Neural progenitor cell (in vitro differentiated cells): ENCODE measurements at regions not wholly inside any gene's neighbourhood (a gene's known extent, or its start where the extent isn't known, plus 50 kb on each side); places are given as distances from the start of the nearest gene placed in this dataset.

Experiments used
- DNase-seq: peaks from one replicate; pipeline ENCODE4 v3.0.0-alpha.2; 2016; ENCODE audit warnings: low spot score
- H2AFZ ChIP-seq: fragments of 200-600 bp; sonication (generic); replicated peaks from 2 replicates; pipeline ENCODE4 v1.6.1; 2016; ENCODE audit warnings: antibody characterized with exemption
- H3F3A ChIP-seq: fragments of 200-600 bp; sonication (generic); 2 replicates; pipeline ENCODE4 v1.6.1; 2016; ENCODE audit warnings: antibody characterized with exemption, low read depth
- H3K27ac ChIP-seq: fragments of 200-600 bp; sonication (generic); 2 replicates; pipeline ENCODE4 v1.5.1; 2016; ENCODE audit warnings: mild to moderate bottlenecking
- H3K27me3 ChIP-seq: fragments of 200-600 bp; sonication (generic); 2 replicates; pipeline ENCODE4 v1.6.1; 2016; ENCODE audit warnings: mild to moderate bottlenecking, moderate library complexity
- H3K36me3 ChIP-seq: fragments of 200-600 bp; sonication (generic); 2 replicates; pipeline ENCODE4 v1.5.1; 2016
- H3K4me1 ChIP-seq: fragments of 200-600 bp; sonication (generic); 2 replicates; pipeline ENCODE4 v1.6.1; 2016; ENCODE audit warnings: mixed run types
- H3K4me2 ChIP-seq: fragments of 200-600 bp; sonication (generic); 2 replicates; pipeline ENCODE4 v1.6.1; 2016
- H3K4me3 ChIP-seq: fragments of 200-600 bp; sonication (generic); 2 replicates; pipeline ENCODE4 v1.5.1; 2016
- H3K79me2 ChIP-seq: fragments of 200-600 bp; sonication (generic); 2 replicates; pipeline ENCODE4 v1.6.1; 2016; ENCODE audit warnings: low read depth
- H3K9ac ChIP-seq: fragments of 200-600 bp; sonication (generic); 2 replicates; pipeline ENCODE4 v1.6.1; 2016
- H3K9me3 ChIP-seq: fragments of 200-600 bp; sonication (generic); 2 replicates; pipeline ENCODE4 v1.5.1; 2016; ENCODE audit warnings: low read depth
- H4K20me1 ChIP-seq: fragments of 200-600 bp; sonication (generic); 2 replicates; pipeline ENCODE4 v1.6.1; 2016; ENCODE audit warnings: low read depth
- H3K27ac Mint-ChIP-seq: 3 replicates; pipeline ENCODE4 v1.8.0; 2021; ENCODE audit warnings: mixed read lengths
- H3K27me3 Mint-ChIP-seq: 2 replicates; pipeline ENCODE4 v1.8.0; 2022; ENCODE audit warnings: low read depth, mild to moderate bottlenecking, inconsistent platforms, moderate library complexity, mixed read lengths; ENCODE audit not compliant: insufficient read depth
- H3K36me3 Mint-ChIP-seq: 3 replicates; pipeline ENCODE4 v1.8.0; 2021; ENCODE audit warnings: mixed read lengths
- H3K4me1 Mint-ChIP-seq: 3 replicates; pipeline ENCODE4 v1.8.0; 2021; ENCODE audit warnings: mixed read lengths
- H3K4me3 Mint-ChIP-seq: 3 replicates; pipeline ENCODE4 v1.8.0; 2021; ENCODE audit warnings: mild to moderate bottlenecking, moderate library complexity, mixed read lengths
- H3K9me3 Mint-ChIP-seq: 3 replicates; pipeline ENCODE4 v1.8.0; 2020; ENCODE audit warnings: mixed read lengths
- CTCF ChIP-seq: fragments of 200-600 bp; sonication (generic); IDR thresholded peaks from 2 replicates; pipeline ENCODE4 v1.5.1; 2017; ENCODE audit warnings: antibody characterized with exemption, mild to moderate bottlenecking
- EZH2 ChIP-seq: fragments of 200-600 bp; sonication (generic); IDR thresholded peaks from 2 replicates; pipeline ENCODE4 v1.6.1; 2017; ENCODE audit warnings: antibody characterized with exemption, mild to moderate bottlenecking, moderate library complexity
- EZH2phosphoT487 ChIP-seq: fragments of 200-600 bp; sonication (generic); IDR thresholded peaks from 2 replicates; pipeline ENCODE4 v1.6.1; 2017; ENCODE audit warnings: antibody characterized with exemption

GRCh38 chr3:168862466-168862865, 766.7 kb upstream of the GOLIM4 start:
- Histone ChIP-seq H3K79me2 (no peaks in the 10 kb centered on the region), H3K4me2 (no peak overlapping the region), H3K9me3 (no peaks in the 10 kb centered on the region), H3K27ac (no peak overlapping the region), H3K9ac (no peak overlapping the region), H3K36me3 (no peaks in the 10 kb centered on the region), H3K27me3 (no peaks in the 10 kb centered on the region), H3F3A (no peaks in the 10 kb centered on the region), H4K20me1 (no peaks in the 10 kb centered on the region), H3K4me3 (no peak overlapping the region), H3K4me1 (no peaks in the 10 kb centered on the region), H2AFZ (no peak overlapping the region)
- DNase-seq, result no peak
- TF ChIP-seq CTCF (no peak), EZH2phosphoT487 (no peak), EZH2 (no peak)
- H3K27me3 Mint-ChIP-seq, result no peaks in the 10 kb centered on the region
- H3K4me1 Mint-ChIP-seq, result no peaks in the 10 kb centered on the region
- H3K36me3 Mint-ChIP-seq, result peaks cover 5% of the 10 kb centered on the region
- H3K27ac Mint-ChIP-seq, result no peak overlapping the region
- peaks cover 2% of the 10 kb centered on the region for H3K9me3 Mint-ChIP-seq
- H3K4me3 Mint-ChIP-seq, result no peak overlapping the region

GRCh38 chr3:168860592-168860991, 764.9 kb upstream of the GOLIM4 start:
- Histone ChIP-seq H3F3A (no peaks in the 10 kb centered on the region), H3K4me3 (no peak overlapping the region), H3K27ac (no peak overlapping the region), H3K79me2 (no peaks in the 10 kb centered on the region), H3K4me1 (no peaks in the 10 kb centered on the region), H2AFZ (no peak overlapping the region), H3K36me3 (no peaks in the 10 kb centered on the region), H3K9me3 (no peaks in the 10 kb centered on the region), H4K20me1 (no peaks in the 10 kb centered on the region), H3K4me2 (no peak overlapping the region), H3K9ac (no peak overlapping the region), H3K27me3 (no peaks in the 10 kb centered on the region)
- no peak for DNase-seq
- H3K4me1 Mint-ChIP-seq, result no peaks in the 10 kb centered on the region
- no peak overlapping the region for H3K27ac Mint-ChIP-seq
- H3K27me3 Mint-ChIP-seq, result no peaks in the 10 kb centered on the region
- H3K4me3 Mint-ChIP-seq, result no peak overlapping the region
- H3K36me3 Mint-ChIP-seq, result peaks cover 5% of the 10 kb centered on the region
- peaks cover 7% of the 10 kb centered on the region for H3K9me3 Mint-ChIP-seq
- no peak for TF ChIP-seq EZH2phosphoT487
- TF ChIP-seq CTCF, result no peak
- TF ChIP-seq EZH2, result no peak

GRCh38 chr3:168860028-168860427, 764.3 kb upstream of the GOLIM4 start:
- Mint-ChIP-seq H3K36me3 (peaks cover 5% of the 10 kb centered on the region), H3K9me3 (peaks cover 7% of the 10 kb centered on the region), H3K4me3 (no peak overlapping the region), H3K27me3 (no peaks in the 10 kb centered on the region), H3K27ac (no peak overlapping the region), H3K4me1 (no peaks in the 10 kb centered on the region)
- no peak for DNase-seq
- H3K4me2 ChIP-seq, result no peak overlapping the region
- no peaks in the 10 kb centered on the region for H3F3A ChIP-seq
- H2AFZ ChIP-seq, result no peak overlapping the region
- H3K27me3 ChIP-seq, result no peaks in the 10 kb centered on the region
- no peaks in the 10 kb centered on the region for H4K20me1 ChIP-seq
- H3K9ac ChIP-seq, result no peak overlapping the region
- H3K4me3 ChIP-seq, result no peak overlapping the region
- no peaks in the 10 kb centered on the region for H3K4me1 ChIP-seq
- no peaks in the 10 kb centered on the region for H3K36me3 ChIP-seq
- H3K79me2 ChIP-seq, result no peaks in the 10 kb centered on the region
- H3K9me3 ChIP-seq, result no peaks in the 10 kb centered on the region
- TF ChIP-seq EZH2phosphoT487, result no peak
- TF ChIP-seq EZH2, result no peak
- no peak for TF ChIP-seq CTCF
- no peak overlapping the region for H3K27ac ChIP-seq

- Mint-ChIP-seq H3K27me3 (no peaks in the 10 kb centered on the region), H3K27ac (no peak overlapping the region), H3K4me3 (no peak overlapping the region)
These were observed 763.9 kb upstream of the GOLIM4 start for GRCh38 chr3:168859574-168859973.

More at GRCh38 chr3:168859574-168859973, 763.9 kb upstream of the GOLIM4 start:
- Histone ChIP-seq H2AFZ (no peak overlapping the region), H3K4me2 (no peak overlapping the region), H3K27me3 (no peaks in the 10 kb centered on the region), H4K20me1 (no peaks in the 10 kb centered on the region), H3F3A (no peaks in the 10 kb centered on the region), H3K4me3 (no peak overlapping the region), H3K79me2 (no peaks in the 10 kb centered on the region), H3K4me1 (no peaks in the 10 kb centered on the region), H3K36me3 (no peaks in the 10 kb centered on the region), H3K9ac (no peak overlapping the region), H3K9me3 (no peaks in the 10 kb centered on the region), H3K27ac (no peak overlapping the region)
- H3K4me1 Mint-ChIP-seq, result no peaks in the 10 kb centered on the region
- TF ChIP-seq EZH2phosphoT487, result no peak
- TF ChIP-seq CTCF, result no peak
- no peak for TF ChIP-seq EZH2
- peaks cover 5% of the 10 kb centered on the region for H3K36me3 Mint-ChIP-seq
- DNase-seq, result no peak
- peaks cover 7% of the 10 kb centered on the region for H3K9me3 Mint-ChIP-seq
